SK-N-SH (cell line): ENCODE measurements at regions not wholly inside any gene's neighbourhood (a gene's known extent, or its start where the extent isn't known, plus 50 kb on each side); places are given as distances from the start of the nearest gene placed in this dataset.

Experiments used
- CTCF ChIA-PET: fragments of 300-600, 350-600 bp; formaldehyde crosslinking; extraction: SDS; loops from one replicate; lab custom pipeline; 2021; lab: Yijun Ruan, JAX
- POLR2A ChIA-PET: fragments of 350-600 bp; sonication (Branson Sonifier 250); formaldehyde crosslinking; extraction: SDS; loops from one replicate; lab custom pipeline; 2020; ENCODE audit warnings: antibody characterized with exemption, inconsistent platforms; lab: Yijun Ruan, JAX
- DNase-seq: peaks from one replicate; pipeline ENCODE4 v3.0.0; 2012
- H2AFZ ChIP-seq: fragments of 200-600 bp; sonication (generic); 2 replicates; pipeline ENCODE4 v1.8.1; 2016; ENCODE audit warnings: antibody characterized with exemption, mild to moderate bottlenecking, low read depth
- H3F3A ChIP-seq: fragments of 200-600 bp; sonication (generic); replicated peaks from 2 replicates; pipeline ENCODE3; 2016; ENCODE audit warnings: antibody characterized with exemption, mild to moderate bottlenecking; ENCODE audit not compliant: insufficient read depth
- H3K27ac ChIP-seq, 2 experiments: fragments of 200-500 bp in 1 of 2; fragments of 200-600 bp in 1 of 2; sonication (Bioruptor generic) in 1 of 2; sonication (generic), shearing (Covaris generic) in 1 of 2; 2 replicates each; pipeline versions ENCODE4 v1.5.1 to v1.6.1; 2014 to 2016; ENCODE audit warnings: low read depth in 2 of 2, inconsistent platforms in 1 of 2, low read length in 1 of 2, mild to moderate bottlenecking in 1 of 2, mixed read lengths in 1 of 2
- H3K27me3 ChIP-seq: fragments of 200-600 bp; sonication (generic), shearing (Covaris generic); 2 replicates; pipeline ENCODE4 v1.6.1; 2016; ENCODE audit warnings: mixed run types; ENCODE audit not compliant: insufficient read depth
- H3K36me3 ChIP-seq, 2 experiments: fragments of 200-500 bp in 1 of 2; fragments of 200-600 bp in 1 of 2; sonication (Bioruptor generic) in 1 of 2; sonication (generic) in 1 of 2; replicated peaks in 1 of 2; 2 replicates each; pipeline versions ENCODE3 to v1.5.1; 2014 to 2016; ENCODE audit warnings: low read length in 1 of 2, mild to moderate bottlenecking in 1 of 2; ENCODE audit not compliant: insufficient read depth in 2 of 2, control insufficient read depth in 1 of 2
- H3K4me1 ChIP-seq, 2 experiments: fragments of 200-500 bp in 1 of 2; fragments of 200-600 bp in 1 of 2; sonication (Bioruptor generic) in 1 of 2; sonication (generic), shearing (Covaris generic) in 1 of 2; 2 replicates each; pipeline versions ENCODE4 v1.5.1 to v1.6.1; 2014 to 2016; ENCODE audit warnings: low read depth in 1 of 2, low read length in 1 of 2, mixed run types in 1 of 2; ENCODE audit not compliant: insufficient read depth in 2 of 2, control insufficient read depth in 1 of 2
- H3K4me2 ChIP-seq: fragments of 200-600 bp; sonication (generic), shearing (Covaris generic); 2 replicates; pipeline ENCODE4 v1.6.1; 2017; ENCODE audit warnings: mixed run types
- H3K4me3 ChIP-seq, 2 experiments: fragments of 200-500 bp in 1 of 2; fragments of 200-600 bp in 1 of 2; sonication (Bioruptor generic) in 1 of 2; sonication (generic), shearing (Covaris generic) in 1 of 2; 2 replicates each; pipeline versions ENCODE4 v1.5.1 to v1.8.1; 2014 to 2016; ENCODE audit warnings: low read depth in 2 of 2, inconsistent platforms in 1 of 2, low read length in 1 of 2, mild to moderate bottlenecking in 1 of 2, mixed read lengths in 1 of 2, moderate library complexity in 1 of 2
- H3K79me2 ChIP-seq: fragments of 200-600 bp; sonication (generic); 2 replicates; pipeline ENCODE4 v1.8.1; 2017; ENCODE audit warnings: mild to moderate bottlenecking; ENCODE audit not compliant: insufficient read depth
- H3K9ac ChIP-seq: fragments of 200-600 bp; sonication (generic); 2 replicates; pipeline ENCODE4 v1.6.1; 2017; ENCODE audit warnings: mixed run types
- H3K9me2 ChIP-seq: fragments of 200-600 bp; sonication (generic); 2 replicates; pipeline ENCODE4 v1.6.1; 2017; ENCODE audit warnings: mixed run types
- H3K9me3 ChIP-seq: fragments of 200-600 bp; sonication (generic); 2 replicates; pipeline ENCODE4 v1.6.1; 2017; ENCODE audit warnings: mixed run types, mild to moderate bottlenecking, moderate library complexity
- H4K20me1 ChIP-seq: fragments of 200-600 bp; sonication (generic); 2 replicates; pipeline ENCODE4 v1.6.1; 2017; ENCODE audit warnings: mild to moderate bottlenecking, mixed run types; ENCODE audit not compliant: insufficient read depth
- CHD2 ChIP-seq: fragments of 150-350 bp; IDR thresholded peaks from 2 replicates; pipeline ENCODE4 v1.6.1; 2018; ENCODE audit warnings: low read length; ENCODE audit not compliant: partially characterized antibody
- CTCF ChIP-seq: fragments of 200-600 bp; sonication (generic); IDR thresholded peaks from 2 replicates; pipeline ENCODE4 v1.6.1; 2017; ENCODE audit warnings: antibody characterized with exemption, mild to moderate bottlenecking, moderate library complexity
- ELF1 ChIP-seq: IDR thresholded peaks from 2 replicates; pipeline ENCODE4 v1.4.0; 2012
- EP300 ChIP-seq, 2 experiments: IDR thresholded peaks; 2 replicates each; pipeline versions ENCODE4 v1.4.0 to v1.6.1; 2012; ENCODE audit warnings: borderline replicate concordance in 1 of 2, low read depth in 1 of 2, low read length in 1 of 2
- MXI1 ChIP-seq: IDR thresholded peaks from 2 replicates; pipeline ENCODE4 v1.6.1; 2012; ENCODE audit warnings: mild to moderate bottlenecking, low read depth, low read length, improper control_type of control experiment
- NFIC ChIP-seq: IDR thresholded peaks from 2 replicates; pipeline ENCODE4 v1.4.0; 2012; ENCODE audit warnings: borderline replicate concordance
- PBX3 ChIP-seq: IDR thresholded peaks from 2 replicates; pipeline ENCODE4; 2012
- RAD21 ChIP-seq: IDR thresholded peaks from 2 replicates; pipeline ENCODE4 v1.6.1; 2012; ENCODE audit warnings: mild to moderate bottlenecking, low read length
- REST ChIP-seq: IDR thresholded peaks from 2 replicates; pipeline ENCODE4 v1.6.1; 2012; ENCODE audit warnings: mild to moderate bottlenecking, low read depth, low read length, moderate library complexity
- RFX5 ChIP-seq: IDR thresholded peaks from 2 replicates; pipeline ENCODE4 v1.6.1; 2012; ENCODE audit warnings: mild to moderate bottlenecking, improper control_type of control experiment, low read length
- RXRA ChIP-seq: IDR thresholded peaks from 2 replicates; pipeline ENCODE4 v1.4.0; 2012; ENCODE audit warnings: low read depth, mild to moderate bottlenecking, borderline replicate concordance
- SIN3A ChIP-seq: IDR thresholded peaks from 2 replicates; pipeline ENCODE4 v1.6.1; 2012; ENCODE audit warnings: low read depth, mild to moderate bottlenecking, low read length, moderate library complexity, borderline replicate concordance
- TAF1 ChIP-seq: IDR thresholded peaks from 2 replicates; pipeline ENCODE4 v1.6.1; 2012; ENCODE audit warnings: low read depth, mild to moderate bottlenecking, low read length, moderate library complexity, borderline replicate concordance
- TEAD4 ChIP-seq: IDR thresholded peaks from 2 replicates; pipeline ENCODE4 v1.4.0; 2012; ENCODE audit warnings: mild to moderate bottlenecking, borderline replicate concordance; ENCODE audit not compliant: insufficient read depth
- USF1 ChIP-seq: IDR thresholded peaks from 2 replicates; pipeline ENCODE4 v1.4.0; 2012; ENCODE audit warnings: low read depth, borderline replicate concordance
- USF2 ChIP-seq: fragments of 150-350 bp; IDR thresholded peaks from 2 replicates; pipeline ENCODE4 v1.6.1; 2017; ENCODE audit warnings: antibody characterized with exemption, low read length, low read depth, borderline replicate concordance
- YY1 ChIP-seq: IDR thresholded peaks from 2 replicates; pipeline ENCODE4 v1.4.0; 2012; ENCODE audit warnings: low read depth, mild to moderate bottlenecking

- H3K4me3 ChIP-seq: no peak overlapping the region
- H3K36me3 ChIP-seq: no peaks in the 10 kb centered on the region
- H3F3A ChIP-seq: no peaks in the 10 kb centered on the region
- no peaks in the 10 kb centered on the region for H3K79me2 ChIP-seq
- H3K9me3 ChIP-seq: no peaks in the 10 kb centered on the region
- no peak overlapping the region for H3K9ac ChIP-seq
- DNase-seq: no peak
- CTCF ChIA-PET: no interaction called here
- POLR2A ChIA-PET: no interaction called here
- no peaks in the 10 kb centered on the region for H3K9me2 ChIP-seq
- no peak overlapping the region for H3K27ac ChIP-seq
- no peaks in the 10 kb centered on the region for H3K27me3 ChIP-seq
- TF ChIP-seq TAF1 (no peak), RAD21 (no peak), EP300 (IDR thresholded peaks at IDR 0.05; ENCODE audit: borderline replicate concordance in 1 of 2, low read depth in 1 of 2, low read length in 1 of 2) (no peak), NFIC (no peak), ELF1 (no peak), RFX5 (no peak), USF1 (no peak), PBX3 (no peak), CHD2 (no peak), MXI1 (no peak), SIN3A (no peak), CTCF (no peak), YY1 (no peak), USF2 (no peak), RXRA (no peak), REST (no peak), TEAD4 (no peak)
- H4K20me1 ChIP-seq: no peaks in the 10 kb centered on the region
- no peak overlapping the region for H2AFZ ChIP-seq
- H3K4me2 ChIP-seq: no peak overlapping the region
- H3K4me1 ChIP-seq: no peaks in the 10 kb centered on the region
Observed at GRCh38 chr19:23528376-23528775, 133.1 kb upstream of the ZNF91 start.
